ENCODE measurements at regions not wholly inside any gene's neighbourhood (a gene's known extent, or its start where the extent isn't known, plus 50 kb on each side); places are given as distances from the start of the nearest gene placed in this dataset.

DNA sequence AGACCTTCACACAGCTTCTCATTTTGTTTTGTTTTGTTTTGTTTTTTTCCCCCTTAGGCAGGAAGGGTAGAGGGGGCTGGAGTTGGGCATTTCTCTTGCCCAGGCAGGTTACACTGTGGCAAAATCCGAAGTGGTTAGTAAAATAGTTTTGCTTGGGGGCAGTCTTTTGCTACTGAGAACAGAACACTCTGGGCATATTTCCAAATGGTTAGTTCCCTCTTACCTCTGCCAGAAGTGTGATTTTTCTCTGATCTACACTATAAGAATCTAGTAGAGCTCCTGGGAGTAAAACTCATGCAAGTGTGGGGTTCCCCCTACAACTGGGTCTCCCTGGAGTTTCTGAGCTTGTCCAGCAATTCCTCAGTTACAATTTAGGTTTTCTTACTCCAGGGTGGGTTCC is 61.7 kb downstream of the NPS start:
- TF ChIP-seq, protein P1, sequence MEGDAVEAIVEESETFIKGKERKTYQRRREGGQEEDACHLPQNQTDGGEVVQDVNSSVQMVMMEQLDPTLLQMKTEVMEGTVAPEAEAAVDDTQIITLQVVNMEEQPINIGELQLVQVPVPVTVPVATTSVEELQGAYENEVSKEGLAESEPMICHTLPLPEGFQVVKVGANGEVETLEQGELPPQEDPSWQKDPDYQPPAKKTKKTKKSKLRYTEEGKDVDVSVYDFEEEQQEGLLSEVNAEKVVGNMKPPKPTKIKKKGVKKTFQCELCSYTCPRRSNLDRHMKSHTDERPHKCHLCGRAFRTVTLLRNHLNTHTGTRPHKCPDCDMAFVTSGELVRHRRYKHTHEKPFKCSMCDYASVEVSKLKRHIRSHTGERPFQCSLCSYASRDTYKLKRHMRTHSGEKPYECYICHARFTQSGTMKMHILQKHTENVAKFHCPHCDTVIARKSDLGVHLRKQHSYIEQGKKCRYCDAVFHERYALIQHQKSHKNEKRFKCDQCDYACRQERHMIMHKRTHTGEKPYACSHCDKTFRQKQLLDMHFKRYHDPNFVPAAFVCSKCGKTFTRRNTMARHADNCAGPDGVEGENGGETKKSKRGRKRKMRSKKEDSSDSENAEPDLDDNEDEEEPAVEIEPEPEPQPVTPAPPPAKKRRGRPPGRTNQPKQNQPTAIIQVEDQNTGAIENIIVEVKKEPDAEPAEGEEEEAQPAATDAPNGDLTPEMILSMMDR (conservative IDR thresholded peaks at IDR 0.05; ENCODE audit: control insufficient read depth, insufficient read depth, low read depth, low read length), result no peak
- no peak for DNase-seq (ENCODE audit: low read depth)

DNA sequence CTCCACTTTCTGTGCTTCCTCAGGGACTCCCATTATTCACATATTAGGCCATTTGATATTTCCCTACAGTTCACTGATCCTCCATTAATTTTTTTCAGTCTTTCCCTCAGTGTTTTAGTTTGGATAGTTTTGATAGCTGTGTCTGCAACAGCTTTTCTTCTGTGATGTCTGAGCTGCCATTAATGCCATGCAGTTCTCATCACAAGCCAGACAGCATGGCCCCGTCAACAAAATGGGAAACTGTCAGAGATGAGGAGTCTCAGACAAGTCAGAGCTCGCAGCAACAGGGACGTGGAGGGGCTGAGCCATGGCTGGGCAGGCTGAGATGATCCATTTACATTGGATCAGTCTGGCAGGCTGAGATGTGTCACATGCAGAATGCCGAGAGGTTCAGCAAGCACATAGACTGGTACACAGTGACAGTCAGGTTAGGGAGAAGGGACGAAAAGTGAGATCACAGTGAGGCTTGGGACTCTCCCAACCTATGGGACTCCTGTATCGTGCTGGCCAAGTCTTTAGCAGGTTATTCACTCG is 65.4 kb downstream of the NPS start:
- no peak for DNase-seq (ENCODE audit: low read depth)
- TF ChIP-seq, protein P1 (conservative IDR thresholded peaks at IDR 0.05; ENCODE audit: control insufficient read depth, insufficient read depth, low read depth, low read length), result no peak
- no peak overlapping the region for H3K4me3 ChIP-seq (ENCODE audit: control insufficient read depth, low read depth, low read length)

More for the DNA sequence above, 61.7 kb downstream of the NPS start:
- no peak overlapping the region for H3K4me3 ChIP-seq (ENCODE audit: control insufficient read depth, low read depth, low read length)

DNA sequence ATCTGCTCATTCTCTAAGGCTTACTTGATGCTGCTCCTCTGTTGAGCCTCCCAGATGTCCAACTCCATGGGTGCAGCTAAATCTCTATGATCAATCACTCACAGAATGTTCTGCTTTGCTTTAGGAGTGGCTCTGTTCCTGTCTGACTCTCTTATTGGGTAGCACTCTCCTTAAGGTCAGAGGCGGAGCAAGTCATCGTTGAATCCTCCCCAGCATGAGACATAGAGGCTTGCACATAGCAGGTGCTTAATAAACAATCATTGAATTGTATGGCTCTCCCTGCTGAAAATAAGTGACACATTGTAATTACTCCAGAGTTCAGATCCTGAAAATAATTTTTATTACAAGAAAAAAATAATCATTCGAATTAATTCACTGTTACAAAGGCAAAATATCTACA is 69.7 kb downstream of the NPS start:
- TF ChIP-seq, protein P1 (conservative IDR thresholded peaks at IDR 0.05; ENCODE audit: control insufficient read depth, insufficient read depth, low read depth, low read length), result no peak
- DNase-seq (ENCODE audit: low read depth), result no peak
- no peak overlapping the region for H3K4me3 ChIP-seq (ENCODE audit: control insufficient read depth, low read depth, low read length)

DNA sequence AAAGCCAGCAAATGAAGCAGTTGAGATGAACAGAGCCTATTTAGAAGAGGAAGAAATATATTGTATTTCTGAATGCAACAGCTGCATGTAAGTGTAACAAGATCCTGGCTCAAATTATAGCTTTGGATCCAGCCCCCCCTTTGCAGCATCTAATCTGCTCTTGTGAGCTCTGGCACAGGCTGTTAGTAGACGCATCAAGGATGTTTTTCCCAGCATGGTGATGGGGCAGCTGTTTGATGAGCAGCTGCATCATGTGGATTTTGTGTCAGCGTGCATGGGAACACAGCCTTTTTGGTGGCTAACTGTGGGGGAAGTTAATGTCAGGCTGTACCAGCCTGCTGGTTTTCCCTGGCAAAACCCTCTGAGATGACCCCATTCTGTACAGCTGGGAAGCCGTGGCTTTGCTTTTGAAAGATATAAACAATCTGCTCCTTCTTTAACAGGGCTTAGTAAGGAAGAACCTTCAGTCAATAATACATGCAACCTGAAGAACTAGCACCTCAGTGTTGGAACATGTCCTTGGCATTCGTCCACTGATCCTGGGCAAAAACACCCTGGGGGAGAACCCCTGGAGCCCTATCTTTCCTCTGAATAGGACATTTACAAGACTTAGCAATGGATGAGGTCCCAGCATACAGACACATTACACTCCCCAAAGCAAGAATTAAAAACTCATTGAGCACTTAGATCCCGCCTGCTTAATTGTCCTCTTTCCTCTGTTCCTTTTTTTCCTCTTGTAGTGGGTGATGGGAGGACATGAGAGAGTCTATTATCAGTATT is 70.6 kb downstream of the NPS start:
- TF ChIP-seq, protein P1 (conservative IDR thresholded peaks at IDR 0.05; ENCODE audit: control insufficient read depth, insufficient read depth, low read depth, low read length), result no peak
- no peak overlapping the region for H3K4me3 ChIP-seq (ENCODE audit: control insufficient read depth, low read depth, low read length)
- DNase-seq (ENCODE audit: low read depth), result no peak

DNA sequence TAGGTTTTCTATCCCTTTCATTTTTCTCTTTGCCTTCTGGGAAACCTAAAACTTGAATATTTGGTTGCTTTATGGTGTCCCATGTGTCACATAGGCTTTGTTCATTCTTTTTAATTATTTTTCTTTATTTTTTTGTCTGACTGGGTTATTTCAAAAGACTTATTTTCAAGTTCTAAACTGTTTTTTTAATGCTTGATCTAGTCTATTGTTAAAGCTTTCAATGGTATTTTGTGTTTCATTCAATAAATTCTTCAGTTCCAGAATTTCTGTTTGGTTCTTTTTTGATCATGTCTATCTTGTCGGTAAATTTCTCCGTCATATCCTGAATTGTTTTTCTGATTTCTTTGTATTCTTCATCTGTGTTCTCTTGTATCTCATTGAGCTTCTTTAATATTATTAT is 86.8 kb downstream of the NPS start:
- H3K4me3 ChIP-seq (ENCODE audit: control insufficient read depth, low read depth, low read length), result no peak overlapping the region
- no peak for DNase-seq (ENCODE audit: low read depth)

DNA sequence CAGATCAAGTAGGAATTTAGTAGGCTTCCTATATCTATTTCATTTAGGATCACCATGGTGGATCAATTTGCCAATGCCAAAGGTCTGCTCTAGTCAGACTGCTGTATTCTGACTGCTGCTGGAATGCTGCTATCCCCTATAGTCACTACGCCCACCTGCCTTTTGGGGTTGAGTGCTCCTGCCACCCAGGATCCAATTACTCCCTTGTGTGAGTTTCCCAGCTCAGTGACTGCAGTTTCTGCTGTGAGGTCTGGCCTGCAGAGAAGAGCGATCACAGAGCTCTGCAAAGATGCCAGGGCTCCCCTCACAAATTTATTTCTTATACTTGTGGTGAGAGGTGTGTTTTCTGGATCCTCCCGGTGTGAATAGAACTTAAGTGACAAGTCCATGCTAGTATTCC is 88.1 kb upstream of the FOXI2 start:
- DNase-seq (ENCODE audit: low read depth), result no peak
- H3K4me3 ChIP-seq (ENCODE audit: control insufficient read depth, low read depth, low read length), result no peak overlapping the region
- TF ChIP-seq, protein P1 (conservative IDR thresholded peaks at IDR 0.05; ENCODE audit: control insufficient read depth, insufficient read depth, low read depth, low read length), result no peak

More for the DNA sequence above, 86.8 kb downstream of the NPS start:
- TF ChIP-seq, protein P1 (conservative IDR thresholded peaks at IDR 0.05; ENCODE audit: control insufficient read depth, insufficient read depth, low read depth, low read length), result no peak

Measured in fibroblast of mammary gland (primary cell).